EH (cell line): ENCODE measurements at regions not wholly inside any gene's neighbourhood (a gene's known extent, or its start where the extent isn't known, plus 50 kb on each side); places are given as distances from the start of the nearest gene placed in this dataset.
"Not testable (repeated sequence)": the region's sequence is repeated elsewhere in the genome, so short reads cannot be mapped to it uniquely, and the experiment has no call there.

Source experiments
- DNase-seq: peaks from one replicate; pipeline ENCODE4 v3.0.0-alpha.2; 2015; ENCODE audit warnings: low read depth

GRCh38 chr13:65500481-65500880, 1729.7 kb downstream of the PCDH9 start:
- no peak for DNase-seq

- DNase-seq, result peak; percentile 20
Measured at GRCh38 chr13:65499256-65499655, 1730.9 kb downstream of the PCDH9 start.

GRCh38 chr13:65497265-65497664, 1732.9 kb downstream of the PCDH9 start:
- DNase-seq, result peak; percentile 78

- not testable (repeated sequence) for DNase-seq
Measured at GRCh38 chr13:65490725-65491124, 1739.4 kb downstream of the PCDH9 start.

GRCh38 chr13:65488606-65489005, 1741.5 kb downstream of the PCDH9 start:
- no peak for DNase-seq

GRCh38 chr13:65479692-65480091, 1750.4 kb downstream of the PCDH9 start:
- no peak for DNase-seq

GRCh38 chr13:65473196-65473595, 1756.9 kb downstream of the PCDH9 start:
- DNase-seq, result no peak

GRCh38 chr13:65472336-65472735, 1757.8 kb downstream of the PCDH9 start:
- DNase-seq, result peak; percentile 89

GRCh38 chr13:65470781-65471180, 1759.4 kb downstream of the PCDH9 start:
- DNase-seq, result peak; percentile 81

- DNase-seq, result peak; percentile 42
Measured at GRCh38 chr13:65468628-65469027, 1761.5 kb downstream of the PCDH9 start.

- DNase-seq, result peak; percentile 20
Measured at GRCh38 chr13:65461590-65461989, 1768.5 kb downstream of the PCDH9 start.

GRCh38 chr13:65460136-65460535, 1770.0 kb downstream of the PCDH9 start:
- peak; percentile 60 for DNase-seq

GRCh38 chr13:65456150-65456912, 1773.8 kb downstream of the PCDH9 start:
- DNase-seq, result no peak

- DNase-seq, result no peak
Measured at GRCh38 chr13:65454403-65454802, 1775.7 kb downstream of the PCDH9 start.

GRCh38 chr13:65453982-65454381, 1776.2 kb downstream of the PCDH9 start:
- no peak for DNase-seq

GRCh38 chr13:65445340-65445739, 1784.8 kb downstream of the PCDH9 start:
- no peak for DNase-seq

GRCh38 chr13:65435590-65435989, 1794.5 kb downstream of the PCDH9 start:
- DNase-seq, result no peak

GRCh38 chr13:65417953-65418352, 1812.2 kb downstream of the PCDH9 start:
- peak; percentile 22 for DNase-seq

GRCh38 chr13:65416784-65417183, 1813.4 kb downstream of the PCDH9 start:
- DNase-seq, result peak; percentile 50

GRCh38 chr13:65414187-65414586, 1815.9 kb downstream of the PCDH9 start:
- DNase-seq, result no peak

- no peak for DNase-seq
Measured at GRCh38 chr13:65411521-65411920, 1818.6 kb downstream of the PCDH9 start.

GRCh38 chr13:65410791-65411190, 1819.3 kb downstream of the PCDH9 start:
- DNase-seq, result no peak

GRCh38 chr13:65401315-65401714, 1828.8 kb downstream of the PCDH9 start:
- no peak for DNase-seq

GRCh38 chr13:65400702-65401101, 1829.4 kb downstream of the PCDH9 start:
- no peak for DNase-seq
